Astrocyte (in vitro differentiated cells and primary cell): ENCODE measurements at regions not wholly inside any gene's neighbourhood (a gene's known extent, or its start where the extent isn't known, plus 50 kb on each side); places are given as distances from the start of the nearest gene placed in this dataset.

ENCODE experiments used
- EZH2 ChIP-seq: IDR thresholded peaks from 2 replicates; pipeline ENCODE4 v1.6.1; 2012; ENCODE audit warnings: mild to moderate bottlenecking, low read length, inconsistent platforms; ENCODE audit not compliant: insufficient read depth
- TF ChIP-seq, protein P1 (sequence below): IDR thresholded peaks from 2 replicates; pipeline ENCODE4 v1.5.1; 2011; ENCODE audit warnings: low read depth, mild to moderate bottlenecking, inconsistent platforms, low read length, moderate library complexity; ENCODE audit not compliant: insufficient read depth

DNA sequence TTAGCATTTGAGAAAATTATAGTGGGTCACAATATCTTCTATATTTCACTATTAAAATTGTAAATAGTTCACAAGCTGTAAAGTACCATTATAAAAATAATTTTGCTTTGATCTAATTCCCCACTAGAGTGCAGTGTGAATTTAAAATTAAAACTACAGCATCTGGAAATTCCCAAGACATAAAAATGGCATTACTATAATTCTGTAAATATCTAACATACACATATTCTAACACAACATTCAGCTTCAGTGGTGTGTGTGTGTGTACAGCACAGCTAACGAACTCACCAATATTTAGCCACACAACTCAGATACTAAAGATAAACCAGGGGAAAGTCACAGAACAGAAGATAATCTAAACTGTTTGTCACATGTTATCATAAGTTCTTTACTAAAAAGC is 424.9 kb upstream of the ZNF385D start:
- TF ChIP-seq EZH2 = no peak
- TF ChIP-seq, protein P1, sequence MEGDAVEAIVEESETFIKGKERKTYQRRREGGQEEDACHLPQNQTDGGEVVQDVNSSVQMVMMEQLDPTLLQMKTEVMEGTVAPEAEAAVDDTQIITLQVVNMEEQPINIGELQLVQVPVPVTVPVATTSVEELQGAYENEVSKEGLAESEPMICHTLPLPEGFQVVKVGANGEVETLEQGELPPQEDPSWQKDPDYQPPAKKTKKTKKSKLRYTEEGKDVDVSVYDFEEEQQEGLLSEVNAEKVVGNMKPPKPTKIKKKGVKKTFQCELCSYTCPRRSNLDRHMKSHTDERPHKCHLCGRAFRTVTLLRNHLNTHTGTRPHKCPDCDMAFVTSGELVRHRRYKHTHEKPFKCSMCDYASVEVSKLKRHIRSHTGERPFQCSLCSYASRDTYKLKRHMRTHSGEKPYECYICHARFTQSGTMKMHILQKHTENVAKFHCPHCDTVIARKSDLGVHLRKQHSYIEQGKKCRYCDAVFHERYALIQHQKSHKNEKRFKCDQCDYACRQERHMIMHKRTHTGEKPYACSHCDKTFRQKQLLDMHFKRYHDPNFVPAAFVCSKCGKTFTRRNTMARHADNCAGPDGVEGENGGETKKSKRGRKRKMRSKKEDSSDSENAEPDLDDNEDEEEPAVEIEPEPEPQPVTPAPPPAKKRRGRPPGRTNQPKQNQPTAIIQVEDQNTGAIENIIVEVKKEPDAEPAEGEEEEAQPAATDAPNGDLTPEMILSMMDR = no peak
